GM18858 (cell line): ENCODE measurements at regions not wholly inside any gene's neighbourhood (a gene's known extent, or its start where the extent isn't known, plus 50 kb on each side); places are given as distances from the start of the nearest gene placed in this dataset.

ENCODE experiments used
- ATAC-seq: cut with Tn5 transposase; IDR thresholded peaks from one replicate; pipeline ENCODE4 v1.9.1; 2021; ENCODE audit not compliant: unreplicated experiment

DNA sequence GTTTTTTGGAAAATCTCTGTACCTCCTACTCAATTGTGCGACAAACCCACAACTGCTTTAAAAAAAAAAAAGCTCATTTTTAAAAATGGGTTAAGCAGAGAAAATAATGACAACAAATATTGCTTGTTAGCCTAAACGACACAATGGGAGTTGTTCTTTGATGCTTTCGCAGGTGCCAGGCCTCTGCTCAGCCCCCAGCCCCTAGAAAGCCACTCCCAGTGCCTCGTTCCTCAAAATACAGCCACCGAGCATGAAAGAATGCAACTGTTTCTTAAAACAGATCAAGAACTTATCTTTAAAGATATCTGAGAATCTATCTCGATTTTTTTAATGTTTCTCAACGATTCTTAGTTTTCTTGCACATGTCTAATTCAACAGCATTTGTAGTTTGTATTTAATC is 85.2 kb upstream of the PFKP start:
- no peak for ATAC-seq

DNA sequence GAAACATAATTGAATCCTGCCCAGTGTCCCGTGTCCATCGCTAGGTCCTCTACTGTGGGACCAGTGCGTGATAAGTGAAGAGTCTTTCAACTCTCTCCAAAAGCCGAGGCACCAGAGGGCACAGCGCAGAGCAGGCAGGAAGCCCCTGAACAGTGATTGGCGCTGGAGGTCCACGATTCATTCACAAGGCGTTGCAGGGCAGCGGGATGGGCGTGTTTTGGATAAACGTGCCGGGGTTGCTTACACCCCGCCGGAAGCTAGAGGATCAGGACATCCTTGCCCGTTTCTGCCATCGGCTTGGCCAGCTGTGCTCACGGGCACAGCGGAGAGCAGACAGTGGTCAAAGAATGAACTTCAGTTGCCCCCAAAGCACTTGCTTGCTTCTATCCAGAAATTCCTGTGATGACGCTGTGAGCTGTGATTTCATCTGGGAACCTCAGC is 86.0 kb upstream of the PFKP start:
- no peak for ATAC-seq

DNA sequence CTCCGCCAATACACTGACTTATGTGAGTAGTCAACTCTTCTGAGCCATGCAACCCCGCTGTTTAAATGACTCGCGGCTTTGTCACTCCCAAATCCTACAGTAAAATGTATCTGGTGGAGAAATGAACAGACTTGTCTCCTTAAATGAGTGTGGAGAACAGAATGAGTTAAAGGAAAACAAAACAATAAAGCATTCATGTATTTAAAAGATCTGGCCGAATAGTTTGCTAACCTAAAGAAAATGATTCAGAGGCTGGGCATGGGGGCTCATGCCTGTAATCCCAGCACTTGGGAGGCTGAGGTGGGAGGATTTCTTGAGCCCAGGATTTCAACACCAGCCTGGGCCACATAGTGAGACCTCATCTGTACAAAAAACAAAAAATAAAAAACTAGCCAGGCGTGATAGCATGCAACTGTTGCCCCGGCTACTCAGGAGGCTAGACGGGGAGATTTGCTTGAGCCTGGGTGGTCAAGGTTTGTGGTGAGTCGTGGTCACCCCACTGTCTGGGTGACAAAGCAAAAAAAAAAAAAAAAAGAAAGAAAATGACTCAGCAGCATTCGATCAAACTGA is 86.5 kb upstream of the PFKP start:
- ATAC-seq = no peak

DNA sequence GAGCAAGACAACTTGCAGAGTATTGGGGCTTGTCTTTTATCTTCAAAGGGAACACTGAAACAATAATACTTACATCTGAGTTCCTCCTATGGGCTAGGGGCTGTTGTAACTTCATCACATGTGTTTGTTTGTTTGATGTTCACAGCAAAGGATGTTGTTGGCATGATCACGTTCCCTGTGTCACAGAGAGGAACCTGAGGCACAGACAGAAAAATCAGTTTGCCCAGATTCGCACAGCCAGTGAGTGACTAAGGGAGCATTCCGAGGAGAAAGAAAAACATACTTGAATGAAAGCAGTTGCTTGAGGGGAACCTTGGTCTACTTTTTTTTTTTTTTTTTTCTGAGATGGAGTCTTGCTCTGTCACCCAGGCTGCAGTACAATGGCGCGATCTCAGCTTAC is 87.2 kb upstream of the PFKP start:
- ATAC-seq = no peak

DNA sequence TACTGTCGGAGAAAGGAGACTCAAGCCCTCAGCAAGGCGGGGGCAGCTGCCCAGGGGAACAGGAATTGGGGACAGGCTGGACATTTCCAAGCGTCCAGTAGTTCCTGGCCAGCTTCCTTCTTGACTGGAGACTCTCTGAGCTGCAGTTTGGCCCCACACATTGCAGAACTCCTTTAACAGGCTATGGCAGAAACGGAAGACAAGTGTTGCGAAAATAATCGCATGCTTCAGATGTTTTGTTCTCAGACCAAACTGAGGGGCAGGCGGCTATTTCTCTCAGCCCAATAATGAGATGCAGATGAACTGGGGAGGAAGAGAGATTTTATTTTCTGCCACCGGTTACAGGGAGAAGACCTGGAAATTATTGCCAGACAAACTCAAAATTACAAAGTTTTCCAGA is 88.0 kb upstream of the PFKP start:
- no peak for ATAC-seq

DNA sequence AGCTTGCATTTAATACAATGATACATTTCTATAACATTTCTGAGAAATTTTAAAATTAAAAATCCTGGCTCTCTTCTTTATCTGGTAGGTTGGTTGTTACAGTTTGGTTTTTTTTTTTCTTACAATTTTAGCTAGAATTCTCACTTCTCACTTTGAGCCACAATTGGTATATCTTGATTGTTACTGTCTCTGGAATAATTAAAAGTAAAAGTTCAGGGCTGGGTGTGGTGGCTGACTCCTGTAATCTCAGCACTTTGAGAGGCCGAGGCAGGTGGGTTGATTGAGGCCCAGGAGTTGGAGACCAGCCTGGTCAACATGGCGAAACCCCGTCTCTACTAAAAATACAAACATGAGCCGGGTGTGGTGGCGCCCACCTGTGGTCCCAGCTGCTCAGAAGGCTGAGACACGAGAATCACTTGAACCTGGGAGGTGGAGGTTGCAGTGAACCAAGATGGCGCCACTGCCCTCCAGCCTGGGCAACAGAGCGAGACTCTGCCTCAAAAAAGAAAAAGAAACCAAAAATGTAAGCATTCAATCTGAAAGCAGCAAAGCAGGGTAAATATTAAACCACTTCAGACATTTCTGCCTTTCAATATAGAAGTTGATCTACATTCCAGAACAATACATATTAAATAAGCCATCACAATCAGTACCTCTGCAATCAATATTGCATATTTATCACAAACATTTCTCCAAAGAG is 88.6 kb upstream of the PFKP start:
- ATAC-seq = no peak

DNA sequence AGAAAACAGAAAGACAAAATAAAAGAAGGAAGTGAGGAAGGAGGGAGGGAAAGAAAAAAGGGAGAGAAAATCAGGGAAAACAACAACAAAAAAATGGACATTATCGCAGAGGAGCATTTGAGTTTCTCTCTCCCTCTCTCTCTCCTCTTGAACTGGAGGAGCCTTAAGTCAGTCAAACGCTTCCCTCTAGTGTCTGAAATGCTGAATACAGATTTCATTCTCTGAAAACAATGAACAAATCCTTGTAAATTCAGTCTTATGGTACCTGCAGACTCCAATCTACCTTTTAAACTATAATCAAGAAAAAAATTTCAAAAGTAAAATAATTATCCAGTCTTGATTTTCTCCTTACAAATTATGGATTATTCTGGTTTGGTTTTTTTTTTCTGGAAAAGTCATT is 89.2 kb upstream of the PFKP start:
- ATAC-seq = no peak

DNA sequence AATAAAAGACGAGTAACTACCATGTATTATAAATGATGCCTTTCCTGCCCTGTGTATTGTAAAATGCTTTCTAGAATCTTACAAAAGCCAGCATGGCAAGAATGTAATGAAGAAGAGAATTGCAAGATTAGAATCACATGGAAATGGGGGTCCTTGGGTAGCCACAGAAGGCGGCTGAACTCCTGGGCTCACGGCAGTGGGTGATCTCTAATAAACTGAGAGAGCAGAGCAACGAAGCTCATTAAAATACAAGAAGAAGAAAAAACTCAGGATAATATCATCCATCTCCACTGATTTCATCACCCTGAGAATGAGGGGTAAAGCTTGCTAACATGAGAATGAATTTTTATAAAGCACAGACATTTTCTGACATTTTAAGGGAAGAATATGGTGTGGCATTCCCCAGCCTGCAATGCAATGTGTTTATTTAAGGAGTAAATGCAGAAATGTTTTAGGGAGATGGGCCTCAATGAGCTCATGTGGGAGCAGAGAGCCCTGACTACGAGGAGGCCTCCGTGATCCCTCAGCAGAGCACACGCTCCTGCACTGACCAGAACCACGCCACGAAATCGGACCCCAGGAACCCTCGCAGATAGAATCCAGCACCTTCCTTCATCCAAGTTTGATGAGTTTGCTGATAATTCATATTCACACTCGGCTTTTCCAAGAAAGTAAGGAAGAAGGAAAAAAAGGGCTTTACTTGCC is 92.7 kb upstream of the PFKP start:
- no peak for ATAC-seq

DNA sequence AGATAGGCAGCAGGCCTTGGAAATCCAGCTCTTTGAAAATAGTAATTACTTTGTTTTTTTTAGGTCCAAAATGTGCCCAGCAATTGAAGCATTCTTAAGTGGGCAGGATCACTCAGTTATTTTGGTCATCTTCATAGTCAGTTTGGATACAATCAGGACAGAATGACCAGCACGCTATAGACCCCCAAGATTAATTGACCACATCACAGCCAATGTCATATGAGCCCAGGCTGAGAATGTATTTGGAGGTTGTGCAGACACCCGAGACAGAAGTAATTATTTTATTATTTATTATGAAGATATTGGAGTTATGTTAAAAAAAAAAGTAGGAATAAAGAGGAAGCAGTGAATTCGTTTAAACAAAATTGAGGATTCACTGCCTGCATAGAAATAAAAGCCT is 93.3 kb upstream of the PFKP start:
- no peak for ATAC-seq

DNA sequence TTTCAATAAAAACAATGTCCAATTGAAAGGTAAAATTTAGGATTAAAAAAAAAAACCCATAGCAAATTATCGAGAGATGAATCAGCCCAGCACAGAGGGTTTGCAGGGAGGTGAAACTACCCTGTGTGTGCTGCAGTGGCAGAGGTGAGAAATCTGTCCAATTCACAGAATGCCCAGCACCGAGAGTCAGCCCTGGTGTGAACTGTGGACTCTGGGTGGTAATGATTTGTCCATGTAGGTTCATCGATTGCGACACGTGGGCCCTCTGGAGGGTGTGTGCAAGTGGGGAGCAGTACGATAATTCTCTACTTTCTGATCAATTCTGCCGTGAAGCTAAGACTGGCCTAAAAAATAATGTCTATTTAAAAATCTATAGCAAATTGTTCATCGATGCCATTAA is 94.5 kb upstream of the PFKP start:
- no peak for ATAC-seq

DNA sequence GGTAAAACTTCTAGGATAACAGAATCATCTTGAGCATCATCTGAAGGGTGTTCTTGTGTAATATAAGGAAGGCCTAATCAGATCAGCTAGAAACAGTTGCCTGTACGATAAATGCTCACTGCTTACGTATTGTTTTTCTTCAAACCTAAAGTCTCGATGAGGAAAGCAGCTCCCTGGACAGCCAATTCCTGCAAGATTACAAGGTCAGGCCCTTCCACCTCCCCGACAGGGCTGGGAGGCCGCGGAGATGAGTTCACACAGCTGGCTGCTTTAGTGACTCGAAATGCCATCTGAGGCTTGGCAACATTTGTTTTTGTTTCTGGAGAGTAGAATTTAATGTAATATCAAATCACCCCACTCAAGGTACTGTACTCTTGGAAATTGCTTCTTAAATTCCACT is 95.1 kb upstream of the PFKP start:
- no peak for ATAC-seq

DNA sequence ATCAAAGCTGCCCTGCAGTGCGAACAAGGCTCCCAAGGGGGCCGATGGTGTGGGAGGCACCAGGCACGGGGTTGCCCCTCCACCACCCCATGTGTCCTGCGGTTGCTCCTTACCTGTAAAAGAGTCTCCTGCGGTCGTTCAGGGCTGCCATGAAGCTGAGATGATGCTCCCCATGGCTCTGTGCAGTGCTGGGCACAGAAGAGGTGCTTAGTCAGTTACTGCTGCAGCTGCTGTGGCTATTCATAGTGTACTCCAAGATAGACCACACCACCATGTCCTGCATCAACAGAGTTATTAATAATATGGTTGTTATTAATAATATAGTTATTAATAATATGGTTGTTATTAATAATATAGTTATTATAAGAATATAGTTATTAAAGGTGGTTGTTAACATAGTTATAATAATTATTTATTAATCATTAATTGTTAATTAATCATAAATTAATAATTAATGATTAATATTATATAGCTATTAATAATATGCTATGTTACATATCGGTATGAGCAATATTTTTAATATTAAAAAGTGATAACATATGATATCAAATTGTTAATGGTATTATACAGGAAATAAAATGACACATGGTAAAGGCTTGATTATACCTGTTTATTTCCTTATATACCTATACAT is 97.0 kb upstream of the PFKP start:
- no peak for ATAC-seq

DNA sequence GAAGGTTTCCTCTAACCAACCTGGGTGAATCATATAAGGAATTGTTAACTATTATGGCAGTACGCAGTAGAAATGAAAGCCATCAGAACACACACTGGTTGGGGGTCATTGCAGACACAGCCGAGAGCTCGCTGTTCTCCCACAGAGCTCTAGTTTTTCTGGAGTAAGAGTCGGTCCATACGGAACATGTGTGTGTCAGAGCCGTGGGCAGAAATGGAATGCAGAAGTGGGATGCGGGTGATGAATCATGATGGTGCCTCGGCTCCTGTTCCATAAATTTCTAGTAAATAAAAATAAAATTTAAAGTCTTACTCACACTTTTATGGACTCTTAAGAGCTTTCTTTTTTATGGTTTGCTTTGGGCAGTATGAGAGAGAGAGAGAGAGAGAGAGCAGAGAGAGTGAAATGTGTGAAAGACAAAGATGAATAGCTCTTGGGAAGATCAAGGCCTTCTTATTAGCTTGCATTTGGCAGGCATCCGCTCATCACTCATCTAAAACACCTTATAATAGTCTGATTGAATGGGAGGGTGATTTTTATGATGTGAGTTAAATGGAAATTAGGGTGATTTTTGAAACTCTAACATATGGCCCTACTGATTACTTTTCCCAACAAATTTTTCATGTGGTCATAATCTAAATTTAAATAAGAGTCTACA is 98.8 kb upstream of the PFKP start:
- no peak for ATAC-seq

DNA sequence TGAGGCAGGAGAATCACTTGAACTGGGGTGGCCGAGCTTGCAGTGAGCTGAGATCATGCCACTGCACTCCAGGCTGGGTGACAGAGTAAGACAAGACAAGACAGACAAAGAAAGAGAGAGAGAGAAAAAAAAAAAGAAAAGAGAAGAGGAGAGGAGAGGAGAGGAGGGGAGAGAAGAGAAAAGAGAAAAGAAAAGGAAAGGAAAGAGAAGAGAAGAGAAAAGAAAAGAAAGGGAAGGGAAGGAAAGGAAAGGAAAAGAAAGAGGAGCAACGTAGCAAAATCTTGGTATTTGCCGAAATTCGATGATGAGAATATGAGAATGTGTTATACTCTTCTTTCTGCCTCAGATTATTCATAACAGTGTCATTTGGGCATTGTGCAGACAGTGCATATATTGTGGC is 101.2 kb upstream of the PFKP start:
- ATAC-seq = no peak

DNA sequence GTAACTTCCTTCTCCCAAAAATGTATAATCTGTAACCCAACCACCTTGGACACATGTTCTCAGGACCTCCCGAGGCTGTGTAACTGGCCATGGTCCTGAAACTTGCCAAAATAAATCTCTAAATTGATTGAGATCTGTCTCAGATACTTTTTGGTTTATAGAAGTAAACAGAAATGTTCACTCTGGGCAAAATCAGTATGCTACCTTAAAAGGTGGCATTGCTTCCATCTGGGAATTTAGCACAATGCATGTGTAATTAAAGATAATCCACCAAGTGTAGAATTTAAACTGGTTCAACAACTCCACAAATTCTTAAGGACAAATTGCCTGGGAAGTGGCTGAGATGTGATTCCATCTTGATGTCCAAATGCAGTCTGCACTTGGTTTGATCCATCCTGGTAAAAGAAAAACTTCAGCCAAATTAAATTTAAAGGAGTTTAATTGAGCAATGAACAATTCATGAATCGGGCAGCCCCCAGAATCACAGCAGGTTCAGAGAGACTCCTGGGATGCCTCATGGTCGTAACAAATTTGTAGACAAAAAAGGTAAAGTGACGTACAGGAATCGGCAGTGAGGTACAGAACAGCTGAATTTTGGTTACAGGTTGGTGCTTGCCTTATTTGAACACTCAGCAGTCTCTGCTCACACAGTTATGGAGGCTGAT is 102.6 kb upstream of the PFKP start:
- no peak for ATAC-seq

DNA sequence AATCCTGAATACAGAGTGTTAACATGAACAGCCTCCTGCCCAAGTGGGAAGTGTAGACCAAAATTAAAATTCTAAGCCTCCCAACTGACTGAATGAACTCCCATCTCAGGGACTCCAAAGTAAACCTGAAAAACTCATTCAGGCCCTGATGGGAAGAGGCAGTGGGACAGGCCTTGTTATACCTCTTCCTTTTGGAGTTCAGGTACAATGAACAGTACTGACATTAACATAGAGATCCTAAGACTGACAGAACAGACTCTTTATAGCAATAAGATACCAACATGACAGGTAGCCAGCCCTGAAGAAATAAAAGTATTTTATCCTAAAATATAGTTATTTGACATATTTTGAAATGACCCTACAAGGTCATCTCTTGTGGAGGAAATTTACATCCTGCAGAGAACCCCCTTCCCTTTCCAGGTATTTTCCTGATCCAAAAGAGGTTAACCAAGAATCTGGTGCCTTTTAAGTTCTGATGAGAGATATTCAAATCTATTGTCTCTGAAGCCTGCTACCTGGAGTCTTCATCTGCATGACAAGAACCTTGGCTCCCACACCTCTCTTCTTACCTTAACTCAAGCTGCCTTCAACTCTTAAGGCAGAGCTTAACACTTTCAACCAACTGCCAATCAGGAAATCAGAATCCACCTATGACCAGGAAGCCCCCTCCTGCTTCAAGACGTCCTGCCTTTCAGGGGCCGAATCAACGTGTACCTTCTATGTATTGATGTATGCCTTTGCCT is 103.3 kb upstream of the PFKP start:
- ATAC-seq = no peak

DNA sequence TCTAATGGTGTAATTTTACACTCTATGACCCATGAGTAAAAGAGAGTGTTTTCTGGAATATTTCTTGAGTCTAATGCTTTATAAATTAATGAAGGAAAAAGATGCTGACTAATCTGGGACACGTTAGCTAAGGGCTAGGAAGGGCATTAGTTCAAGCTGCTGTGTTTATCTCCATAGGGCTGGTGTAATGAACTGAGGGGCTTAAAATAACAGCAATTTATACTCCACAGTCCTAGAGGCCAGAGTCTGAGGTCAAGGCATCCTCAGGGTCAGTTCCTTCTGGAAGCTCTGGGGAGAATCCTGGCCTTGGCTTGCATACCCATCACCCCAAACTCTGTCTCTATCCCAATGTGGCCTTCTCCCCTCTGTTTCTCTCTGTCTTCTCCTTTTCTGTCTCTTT is 105.2 kb upstream of the PFKP start:
- ATAC-seq = no peak

DNA sequence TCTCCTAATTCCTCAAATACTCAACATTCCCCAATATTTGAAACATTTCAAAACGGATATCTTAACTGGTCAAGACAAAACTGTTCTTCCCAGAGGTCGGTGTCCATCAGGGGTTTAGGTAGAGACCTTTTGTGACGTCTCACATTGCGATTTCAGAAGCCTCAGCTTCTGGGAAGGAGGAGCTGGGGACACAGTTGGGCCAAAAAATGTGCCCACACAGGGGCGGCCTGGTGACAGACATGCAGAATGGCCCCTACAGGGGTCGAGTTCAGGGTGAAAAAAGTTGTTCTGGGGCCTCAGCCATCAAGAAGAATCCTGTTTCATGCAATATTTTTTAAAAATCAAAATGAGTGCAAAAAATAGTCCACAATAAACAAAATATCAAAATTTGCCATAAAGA is 108.7 kb upstream of the PFKP start:
- ATAC-seq = no peak

DNA sequence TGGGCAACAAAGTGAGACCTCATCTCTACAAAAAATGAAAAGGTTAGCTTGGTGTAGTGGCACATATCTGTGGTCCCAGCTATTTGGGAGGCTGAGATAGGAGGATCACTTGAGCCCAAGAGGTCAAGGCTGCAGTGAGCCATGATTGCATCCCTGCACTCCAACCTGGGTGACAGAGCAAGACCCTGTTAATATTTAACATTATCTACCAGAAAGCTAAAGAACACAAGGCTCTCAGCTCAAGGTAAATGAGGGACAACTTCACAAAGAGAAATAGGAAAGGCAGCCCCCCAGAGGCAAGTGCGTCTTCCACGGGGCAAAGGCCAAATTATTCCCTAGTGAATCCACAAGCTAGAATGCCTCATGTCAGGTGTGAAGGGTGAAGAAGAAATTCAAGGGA is 109.6 kb upstream of the PFKP start:
- no peak for ATAC-seq

DNA sequence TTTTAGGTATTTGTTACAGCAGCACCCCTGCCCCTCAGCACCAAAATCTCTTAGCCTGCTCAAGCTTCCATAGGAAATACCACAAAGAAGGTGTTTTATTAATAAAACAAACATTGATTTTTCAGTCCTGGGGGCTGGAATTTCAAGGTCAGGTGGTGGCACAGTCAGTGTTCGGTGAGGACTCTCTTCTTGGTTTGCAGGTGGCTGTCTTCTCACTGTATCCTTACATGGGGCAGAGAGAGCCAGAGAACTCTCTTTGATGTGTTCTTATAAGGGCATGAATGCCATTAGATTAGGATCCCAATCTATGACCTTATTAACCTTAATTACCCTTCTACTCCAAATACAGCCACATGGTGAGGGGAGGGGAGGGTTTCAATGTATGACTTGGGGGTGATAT is 112.3 kb upstream of the PFKP start:
- ATAC-seq = no peak
